ENCODE measurements at regions not wholly inside any gene's neighbourhood (a gene's known extent, or its start where the extent isn't known, plus 50 kb on each side); places are given as distances from the start of the nearest gene placed in this dataset.

- BruUV-seq (replicated peaks): no TSS peak
- intact Hi-C loops (cut with micrococcal nuclease; ENCODE audit: unreplicated experiment): no loop called here
- TF ChIP-seq, protein P1, sequence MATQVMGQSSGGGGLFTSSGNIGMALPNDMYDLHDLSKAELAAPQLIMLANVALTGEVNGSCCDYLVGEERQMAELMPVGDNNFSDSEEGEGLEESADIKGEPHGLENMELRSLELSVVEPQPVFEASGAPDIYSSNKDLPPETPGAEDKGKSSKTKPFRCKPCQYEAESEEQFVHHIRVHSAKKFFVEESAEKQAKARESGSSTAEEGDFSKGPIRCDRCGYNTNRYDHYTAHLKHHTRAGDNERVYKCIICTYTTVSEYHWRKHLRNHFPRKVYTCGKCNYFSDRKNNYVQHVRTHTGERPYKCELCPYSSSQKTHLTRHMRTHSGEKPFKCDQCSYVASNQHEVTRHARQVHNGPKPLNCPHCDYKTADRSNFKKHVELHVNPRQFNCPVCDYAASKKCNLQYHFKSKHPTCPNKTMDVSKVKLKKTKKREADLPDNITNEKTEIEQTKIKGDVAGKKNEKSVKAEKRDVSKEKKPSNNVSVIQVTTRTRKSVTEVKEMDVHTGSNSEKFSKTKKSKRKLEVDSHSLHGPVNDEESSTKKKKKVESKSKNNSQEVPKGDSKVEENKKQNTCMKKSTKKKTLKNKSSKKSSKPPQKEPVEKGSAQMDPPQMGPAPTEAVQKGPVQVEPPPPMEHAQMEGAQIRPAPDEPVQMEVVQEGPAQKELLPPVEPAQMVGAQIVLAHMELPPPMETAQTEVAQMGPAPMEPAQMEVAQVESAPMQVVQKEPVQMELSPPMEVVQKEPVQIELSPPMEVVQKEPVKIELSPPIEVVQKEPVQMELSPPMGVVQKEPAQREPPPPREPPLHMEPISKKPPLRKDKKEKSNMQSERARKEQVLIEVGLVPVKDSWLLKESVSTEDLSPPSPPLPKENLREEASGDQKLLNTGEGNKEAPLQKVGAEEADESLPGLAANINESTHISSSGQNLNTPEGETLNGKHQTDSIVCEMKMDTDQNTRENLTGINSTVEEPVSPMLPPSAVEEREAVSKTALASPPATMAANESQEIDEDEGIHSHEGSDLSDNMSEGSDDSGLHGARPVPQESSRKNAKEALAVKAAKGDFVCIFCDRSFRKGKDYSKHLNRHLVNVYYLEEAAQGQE (IDR thresholded peaks at IDR 0.05; ENCODE audit: insufficient read depth in 1 of 2, low read depth in 2 of 2, low read length in 1 of 2): no peak
- no peak for TF ChIP-seq POLR2AphosphoS5 (IDR thresholded peaks at IDR 0.05; ENCODE audit: low read depth, low read length)
- no peak for TF ChIP-seq TCF7L2 (IDR thresholded peaks at IDR 0.05; ENCODE audit: low read depth, low read length)
- TF ChIP-seq SIN3A (IDR thresholded peaks at IDR 0.05; ENCODE audit: borderline replicate concordance, insufficient read depth, low read depth, low read length): no peak
- TF ChIP-seq, protein P2, sequence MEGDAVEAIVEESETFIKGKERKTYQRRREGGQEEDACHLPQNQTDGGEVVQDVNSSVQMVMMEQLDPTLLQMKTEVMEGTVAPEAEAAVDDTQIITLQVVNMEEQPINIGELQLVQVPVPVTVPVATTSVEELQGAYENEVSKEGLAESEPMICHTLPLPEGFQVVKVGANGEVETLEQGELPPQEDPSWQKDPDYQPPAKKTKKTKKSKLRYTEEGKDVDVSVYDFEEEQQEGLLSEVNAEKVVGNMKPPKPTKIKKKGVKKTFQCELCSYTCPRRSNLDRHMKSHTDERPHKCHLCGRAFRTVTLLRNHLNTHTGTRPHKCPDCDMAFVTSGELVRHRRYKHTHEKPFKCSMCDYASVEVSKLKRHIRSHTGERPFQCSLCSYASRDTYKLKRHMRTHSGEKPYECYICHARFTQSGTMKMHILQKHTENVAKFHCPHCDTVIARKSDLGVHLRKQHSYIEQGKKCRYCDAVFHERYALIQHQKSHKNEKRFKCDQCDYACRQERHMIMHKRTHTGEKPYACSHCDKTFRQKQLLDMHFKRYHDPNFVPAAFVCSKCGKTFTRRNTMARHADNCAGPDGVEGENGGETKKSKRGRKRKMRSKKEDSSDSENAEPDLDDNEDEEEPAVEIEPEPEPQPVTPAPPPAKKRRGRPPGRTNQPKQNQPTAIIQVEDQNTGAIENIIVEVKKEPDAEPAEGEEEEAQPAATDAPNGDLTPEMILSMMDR (IDR thresholded peaks at IDR 0.05): no peak
- no peaks in the 10 kb centered on the region for H3K27me3 ChIP-seq (ENCODE audit: control insufficient read depth, insufficient read depth, low read length)
- ChIA-PET POLR2A (no interaction called here), CTCF (no interaction called here)
- in situ Hi-C loops (cut with HindIII; ENCODE audit: low pct_unique_long_range_greater_than_20kb, low sequenced_read_pairs): no loop called here
- DNase-seq (ENCODE audit: low read depth, low spot score): no peak
- no peak for ATAC-seq
- H3K4me3 ChIP-seq (ENCODE audit: low read depth in 2 of 2, low read length in 2 of 2): no peak overlapping the region
- H3K36me3 ChIP-seq (ENCODE audit: control insufficient read depth, insufficient read depth, low read length): no peaks in the 10 kb centered on the region
- H3K9me3 ChIP-seq (ENCODE audit: control insufficient read depth, insufficient read depth, low read depth, low read length): no peaks in the 10 kb centered on the region
- H3K27ac ChIP-seq (ENCODE audit: low read length): no peak overlapping the region
- no peaks in the 10 kb centered on the region for H3K4me1 ChIP-seq (ENCODE audit: control insufficient read depth, insufficient read depth, low read length)
Measured at GRCh38 chr10:81367132-81367531, 507.9 kb upstream of the NRG3 start.

DNA sequence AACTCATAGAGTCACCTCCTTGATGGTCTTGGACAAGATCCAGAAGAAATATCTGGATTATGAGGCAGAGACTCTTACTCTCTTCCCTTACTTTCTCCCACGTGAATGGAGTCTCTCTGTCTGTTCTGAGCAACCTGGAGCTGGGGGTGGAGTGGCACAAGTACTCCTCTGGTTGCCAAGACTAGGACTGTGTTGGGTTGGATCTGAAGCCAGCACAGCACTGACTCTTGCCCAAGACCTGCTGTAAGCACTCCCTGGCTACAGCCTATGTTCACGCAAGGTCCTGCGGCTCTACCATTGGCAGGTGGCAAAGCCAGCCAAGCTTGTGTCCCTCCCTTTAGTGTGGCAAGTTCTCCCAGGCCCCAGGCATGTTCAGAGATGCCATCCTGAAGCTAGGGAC, 488.2 kb upstream of the NRG3 start:
- H3K27ac ChIP-seq (ENCODE audit: low read length): no peak overlapping the region
- BruUV-seq (replicated peaks): no TSS peak
- no peaks in the 10 kb centered on the region for H3K36me3 ChIP-seq (ENCODE audit: control insufficient read depth, insufficient read depth, low read length)
- in situ Hi-C loops (cut with HindIII; ENCODE audit: low pct_unique_long_range_greater_than_20kb, low sequenced_read_pairs): no loop called here
- no peaks in the 10 kb centered on the region for H3K9me3 ChIP-seq (ENCODE audit: control insufficient read depth, insufficient read depth, low read depth, low read length)
- H3K27me3 ChIP-seq (ENCODE audit: control insufficient read depth, insufficient read depth, low read length): no peaks in the 10 kb centered on the region
- intact Hi-C loops (cut with micrococcal nuclease; ENCODE audit: unreplicated experiment): no loop called here
- DNase-seq (ENCODE audit: low read depth, low spot score): no peak
- ChIA-PET CTCF (no interaction called here), POLR2A (no interaction called here)
- ATAC-seq: no peak
- TF ChIP-seq, protein P2 (IDR thresholded peaks at IDR 0.05): no peak
- TF ChIP-seq, protein P1 (IDR thresholded peaks at IDR 0.05; ENCODE audit: insufficient read depth in 1 of 2, low read depth in 2 of 2, low read length in 1 of 2): no peak
- TF ChIP-seq TCF7L2 (IDR thresholded peaks at IDR 0.05; ENCODE audit: low read depth, low read length) (no peak), SIN3A (IDR thresholded peaks at IDR 0.05; ENCODE audit: borderline replicate concordance, insufficient read depth, low read depth, low read length) (no peak), POLR2AphosphoS5 (IDR thresholded peaks at IDR 0.05; ENCODE audit: low read depth, low read length) (no peak)
- H3K4me3 ChIP-seq (ENCODE audit: low read depth in 2 of 2, low read length in 2 of 2): no peak overlapping the region
- no peaks in the 10 kb centered on the region for H3K4me1 ChIP-seq (ENCODE audit: control insufficient read depth, insufficient read depth, low read length)

Data from Panc1 (cell line).